ENCODE measurements at regions not wholly inside any gene's neighbourhood (a gene's known extent, or its start where the extent isn't known, plus 50 kb on each side); places are given as distances from the start of the nearest gene placed in this dataset.
"Not testable (repeated sequence)": the region's sequence is repeated elsewhere in the genome, so short reads cannot be mapped to it uniquely, and the experiment has no call there.

GRCh38 chr1:57544345-57544744 is 120.5 kb upstream of the DAB1 start:
- TF ChIP-seq TCF4 (CRISPR knock-in tag; IDR thresholded peaks at IDR 0.05; ENCODE audit: borderline replicate concordance) (no peak), POU6F1 (CRISPR knock-in tag; IDR thresholded peaks at IDR 0.05; ENCODE audit: borderline replicate concordance, low read depth) (no peak), CSRNP3 (CRISPR knock-in tag; IDR thresholded peaks at IDR 0.05) (no peak), ZFP3 (CRISPR knock-in tag; IDR thresholded peaks at IDR 0.05) (no peak)
- ATAC-seq = no peak

GRCh38 chr1:57536749-57537423 is 113.0 kb upstream of the DAB1 start:
- no peak for TF ChIP-seq SNAI2 (CRISPR knock-in tag; IDR thresholded peaks at IDR 0.05)
- TF ChIP-seq ZNF8 (CRISPR knock-in tag; IDR thresholded peaks at IDR 0.05) = no peak
- TF ChIP-seq RARB (CRISPR knock-in tag; IDR thresholded peaks at IDR 0.05) = no peak
- TF ChIP-seq, protein P1, sequence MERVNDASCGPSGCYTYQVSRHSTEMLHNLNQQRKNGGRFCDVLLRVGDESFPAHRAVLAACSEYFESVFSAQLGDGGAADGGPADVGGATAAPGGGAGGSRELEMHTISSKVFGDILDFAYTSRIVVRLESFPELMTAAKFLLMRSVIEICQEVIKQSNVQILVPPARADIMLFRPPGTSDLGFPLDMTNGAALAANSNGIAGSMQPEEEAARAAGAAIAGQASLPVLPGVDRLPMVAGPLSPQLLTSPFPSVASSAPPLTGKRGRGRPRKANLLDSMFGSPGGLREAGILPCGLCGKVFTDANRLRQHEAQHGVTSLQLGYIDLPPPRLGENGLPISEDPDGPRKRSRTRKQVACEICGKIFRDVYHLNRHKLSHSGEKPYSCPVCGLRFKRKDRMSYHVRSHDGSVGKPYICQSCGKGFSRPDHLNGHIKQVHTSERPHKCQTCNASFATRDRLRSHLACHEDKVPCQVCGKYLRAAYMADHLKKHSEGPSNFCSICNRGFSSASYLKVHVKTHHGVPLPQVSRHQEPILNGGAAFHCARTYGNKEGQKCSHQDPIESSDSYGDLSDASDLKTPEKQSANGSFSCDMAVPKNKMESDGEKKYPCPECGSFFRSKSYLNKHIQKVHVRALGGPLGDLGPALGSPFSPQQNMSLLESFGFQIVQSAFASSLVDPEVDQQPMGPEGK (CRISPR knock-in tag; IDR thresholded peaks at IDR 0.05; ENCODE audit: borderline replicate concordance) = no peak
- TF ChIP-seq PPARA (CRISPR knock-in tag; IDR thresholded peaks at IDR 0.05; ENCODE audit: borderline replicate concordance) = no peak
- TF ChIP-seq ZNF70 (CRISPR knock-in tag; IDR thresholded peaks at IDR 0.05) = no peak
- TF ChIP-seq OSR1 (CRISPR knock-in tag; IDR thresholded peaks at IDR 0.05) = no peak
- no peak for TF ChIP-seq CSDC2 (CRISPR knock-in tag; IDR thresholded peaks at IDR 0.05)
- TF ChIP-seq ZNF565 (CRISPR knock-in tag; conservative IDR thresholded peaks at IDR 0.05; ENCODE audit: low read depth) = no peak
- TF ChIP-seq POU6F1 (CRISPR knock-in tag; IDR thresholded peaks at IDR 0.05; ENCODE audit: borderline replicate concordance, low read depth) = no peak
- no peak for TF ChIP-seq ESRRG (CRISPR knock-in tag; IDR thresholded peaks at IDR 0.05)
- TF ChIP-seq ISL1 (CRISPR knock-in tag; IDR thresholded peaks at IDR 0.05) = no peak
- no peak for TF ChIP-seq ZFP30 (CRISPR knock-in tag; IDR thresholded peaks at IDR 0.05)
- no peak for TF ChIP-seq ARNTL (CRISPR knock-in tag; IDR thresholded peaks at IDR 0.05; ENCODE audit: borderline replicate concordance, low read depth)
- TF ChIP-seq CSRNP3 (CRISPR knock-in tag; IDR thresholded peaks at IDR 0.05) = no peak
- ATAC-seq = no peak

DNA sequence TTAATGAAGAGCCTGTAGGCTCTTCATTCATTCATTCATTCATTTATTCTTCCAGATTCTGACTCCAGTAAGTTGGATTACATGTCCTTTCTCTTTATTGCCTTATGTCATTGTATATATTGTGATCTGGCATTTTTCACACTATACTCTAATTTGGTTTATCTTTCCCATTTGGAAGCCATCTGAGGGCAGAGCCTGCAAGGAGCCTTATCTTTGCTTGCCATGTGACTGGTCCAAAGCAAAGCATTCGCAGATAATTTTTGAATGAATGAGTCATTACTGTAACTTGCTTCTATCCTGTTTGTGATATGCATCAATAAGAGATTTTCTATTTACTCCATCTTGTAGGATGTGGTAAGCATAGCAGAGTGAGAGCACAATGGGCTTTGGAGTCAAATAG is 108.4 kb upstream of the DAB1 start:
- ATAC-seq = no peak
- no peak for TF ChIP-seq ZC3H10 (CRISPR knock-in tag; IDR thresholded peaks at IDR 0.05)
- TF ChIP-seq, protein P1 (CRISPR knock-in tag; IDR thresholded peaks at IDR 0.05; ENCODE audit: borderline replicate concordance) = no peak

GRCh38 chr1:57530911-57531260 is 107.0 kb upstream of the DAB1 start:
- not testable (repeated sequence) for ATAC-seq
